Activated CD4-positive, alpha-beta T cell treated with anti-CD3 and anti-CD28 coated beads for 1 hour (primary cell): ENCODE measurements at regions not wholly inside any gene's neighbourhood (a gene's known extent, or its start where the extent isn't known, plus 50 kb on each side); places are given as distances from the start of the nearest gene placed in this dataset.

ENCODE experiments used
- DNase-seq: peaks from one replicate; pipeline ENCODE4 v3.0.0-alpha.2; 2020

GRCh38 chr20:52294106-52294628, 102.6 kb upstream of the ZFP64 start:
- no peak for DNase-seq

- DNase-seq = no peak
Measured at GRCh38 chr20:52291109-52291508, 99.5 kb upstream of the ZFP64 start.

- no peak for DNase-seq
Measured at GRCh38 chr20:52290569-52290968, 99.0 kb upstream of the ZFP64 start.

GRCh38 chr20:52289956-52290565, 98.5 kb upstream of the ZFP64 start:
- no peak for DNase-seq

- no peak for DNase-seq
Measured at GRCh38 chr20:52280407-52280806, 88.8 kb upstream of the ZFP64 start.

GRCh38 chr20:52279706-52280105, 88.1 kb upstream of the ZFP64 start:
- no peak for DNase-seq

GRCh38 chr20:52275181-52275691, 83.7 kb upstream of the ZFP64 start:
- DNase-seq = no peak

- no peak for DNase-seq
Measured at GRCh38 chr20:52270696-52271095, 79.1 kb upstream of the ZFP64 start.

GRCh38 chr20:52270001-52270606, 78.5 kb upstream of the ZFP64 start:
- no peak for DNase-seq

- no peak for DNase-seq
Measured at GRCh38 chr20:52269321-52269720, 77.7 kb upstream of the ZFP64 start.

- DNase-seq = no peak
Measured at GRCh38 chr20:52268184-52268749, 76.7 kb upstream of the ZFP64 start.

- DNase-seq = no peak
Measured at GRCh38 chr20:52267418-52267817, 75.8 kb upstream of the ZFP64 start.

- no peak for DNase-seq
Measured at GRCh38 chr20:52263757-52264156, 72.2 kb upstream of the ZFP64 start.

- DNase-seq = no peak
Measured at GRCh38 chr20:52261792-52262191, 70.2 kb upstream of the ZFP64 start.

- DNase-seq = no peak
Measured at GRCh38 chr20:52259295-52259694, 67.7 kb upstream of the ZFP64 start.

GRCh38 chr20:52256454-52256853, 64.9 kb upstream of the ZFP64 start:
- no peak for DNase-seq

GRCh38 chr20:52252664-52253063, 61.1 kb upstream of the ZFP64 start:
- DNase-seq = no peak

GRCh38 chr20:52251827-52252226, 60.2 kb upstream of the ZFP64 start:
- DNase-seq = no peak

- no peak for DNase-seq
Measured at GRCh38 chr20:52251136-52251700, 59.6 kb upstream of the ZFP64 start.

GRCh38 chr20:52247548-52247947, 56.0 kb upstream of the ZFP64 start:
- no peak for DNase-seq

- no peak for DNase-seq
Measured at GRCh38 chr20:52246366-52246765, 54.8 kb upstream of the ZFP64 start.

- no peak for DNase-seq
Measured at GRCh38 chr20:52244702-52245101, 53.1 kb upstream of the ZFP64 start.

- no peak for DNase-seq
Measured at GRCh38 chr20:52242237-52243230, 51.0 kb upstream of the ZFP64 start.
